GM19397 (cell line): ENCODE measurements at regions not wholly inside any gene's neighbourhood (a gene's known extent, or its start where the extent isn't known, plus 50 kb on each side); places are given as distances from the start of the nearest gene placed in this dataset.
A peak's percentile ranks its signal among the peaks of the same experiment; 100 is the strongest.

Source experiments
- ATAC-seq: cut with Tn5 transposase; IDR thresholded peaks from one replicate; pipeline ENCODE4 v1.9.1; 2021; ENCODE audit warnings: mild to moderate bottlenecking, moderate library complexity; ENCODE audit not compliant: unreplicated experiment

DNA sequence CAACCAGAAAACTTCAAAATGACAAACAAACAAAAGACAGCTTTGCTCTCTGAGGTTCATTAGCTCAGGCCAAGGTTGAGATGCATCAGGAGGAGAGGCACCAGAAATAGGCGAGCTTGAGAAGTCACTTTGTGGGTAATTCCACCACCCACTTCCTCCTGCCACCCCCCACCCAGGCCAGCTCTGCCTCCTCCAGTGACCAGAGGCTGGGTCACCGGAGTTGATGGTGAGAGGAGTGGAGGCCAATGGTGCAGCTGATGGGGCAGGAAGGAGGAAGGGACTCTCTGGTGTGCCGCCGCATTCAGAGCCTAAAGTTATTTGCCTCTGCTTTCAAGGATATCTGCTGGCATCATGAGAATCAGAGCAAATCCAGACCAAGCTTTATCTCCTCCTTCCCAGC is 73.8 kb upstream of the ASTN2 start:
- ATAC-seq = no peak

DNA sequence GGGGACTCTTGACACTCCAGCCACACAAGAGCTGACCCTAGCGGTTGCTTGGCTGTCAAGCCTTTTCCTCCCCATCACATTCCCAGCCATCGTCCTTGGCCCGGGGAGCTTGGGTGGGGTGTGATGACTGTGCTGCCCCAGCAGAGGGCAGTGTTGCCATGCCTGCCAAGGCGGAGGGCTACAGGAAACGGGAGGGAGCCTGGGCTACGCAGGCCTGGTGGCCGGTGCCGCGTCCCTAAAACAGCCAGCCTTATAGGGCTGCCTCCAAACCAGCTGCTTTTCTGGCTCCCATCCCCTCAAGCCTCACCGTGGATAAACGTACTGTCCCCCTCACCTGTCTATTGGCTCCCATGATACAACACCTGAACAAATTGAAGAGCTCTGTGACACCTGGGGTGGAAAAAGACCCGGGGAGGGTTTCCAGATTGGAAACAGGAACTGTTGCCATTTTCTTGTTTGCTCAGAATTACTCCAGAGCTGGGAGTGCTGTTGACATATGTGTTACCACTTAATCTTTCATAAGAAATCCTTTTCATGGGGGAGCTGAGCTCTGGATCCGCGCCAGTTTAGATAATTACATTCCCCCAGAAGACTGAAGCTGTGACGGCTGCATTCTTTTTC is 72.8 kb upstream of the ASTN2 start:
- peak; percentile 96 for ATAC-seq

GRCh38 chr9:117486426-117486825 is 71.6 kb upstream of the ASTN2 start:
- no peak for ATAC-seq

DNA sequence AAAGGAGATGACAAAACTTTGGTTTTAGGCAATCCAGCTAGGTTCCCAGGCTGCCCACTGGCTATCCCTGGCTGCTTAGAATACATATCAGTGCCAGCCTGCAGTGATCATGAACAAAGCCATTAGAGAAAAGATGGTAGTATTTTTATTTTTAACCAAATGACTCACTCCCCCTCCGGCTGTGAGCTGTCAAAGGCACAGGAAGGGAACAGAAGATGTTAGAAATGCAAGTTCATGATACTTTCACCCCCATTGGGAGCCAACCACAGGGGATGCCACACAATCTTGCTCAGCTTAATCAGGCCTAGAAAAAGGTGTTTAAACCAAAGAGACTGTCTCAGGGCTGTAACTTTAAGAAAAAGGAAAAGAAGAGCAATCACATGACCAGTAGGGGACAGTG is 70.3 kb upstream of the ASTN2 start:
- no peak for ATAC-seq

DNA sequence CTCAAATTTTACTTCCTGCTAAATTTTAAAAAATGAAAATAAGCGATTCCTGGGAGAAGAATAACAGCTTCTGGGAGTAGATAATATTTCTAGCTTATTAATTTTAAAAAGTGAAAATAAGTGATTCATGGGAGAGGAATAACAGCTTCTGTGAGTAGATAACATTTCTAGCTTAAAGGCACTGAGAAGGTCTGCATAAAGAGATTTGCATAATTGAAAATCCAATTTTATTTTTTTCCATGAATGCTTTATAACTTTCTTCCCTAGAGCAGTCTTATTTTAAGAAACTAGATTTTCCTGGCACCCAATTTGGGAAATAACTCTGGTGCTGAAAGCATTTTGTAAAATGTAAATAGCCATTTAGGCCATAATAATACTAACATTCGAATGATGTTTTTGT is 65.9 kb upstream of the ASTN2 start:
- ATAC-seq = no peak

DNA sequence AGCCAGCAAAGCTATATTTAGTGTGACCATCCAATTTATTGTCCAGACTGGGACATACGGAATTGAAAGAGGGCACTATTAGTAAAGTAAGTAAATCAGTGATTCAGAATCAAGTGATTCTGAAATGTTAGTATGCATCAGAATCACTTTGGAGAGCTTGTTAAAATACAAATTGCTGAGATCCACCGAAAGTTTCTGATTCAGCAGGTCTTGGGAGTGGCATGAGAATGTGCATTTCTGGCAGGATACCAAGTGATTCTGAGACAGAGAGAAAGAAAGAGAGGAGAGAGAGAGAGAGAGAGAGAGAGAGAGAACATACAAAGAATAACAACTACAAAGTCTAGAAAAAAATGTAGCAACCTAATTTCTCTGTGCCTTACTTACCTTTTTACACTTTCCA is 65.4 kb upstream of the ASTN2 start:
- ATAC-seq = no peak

DNA sequence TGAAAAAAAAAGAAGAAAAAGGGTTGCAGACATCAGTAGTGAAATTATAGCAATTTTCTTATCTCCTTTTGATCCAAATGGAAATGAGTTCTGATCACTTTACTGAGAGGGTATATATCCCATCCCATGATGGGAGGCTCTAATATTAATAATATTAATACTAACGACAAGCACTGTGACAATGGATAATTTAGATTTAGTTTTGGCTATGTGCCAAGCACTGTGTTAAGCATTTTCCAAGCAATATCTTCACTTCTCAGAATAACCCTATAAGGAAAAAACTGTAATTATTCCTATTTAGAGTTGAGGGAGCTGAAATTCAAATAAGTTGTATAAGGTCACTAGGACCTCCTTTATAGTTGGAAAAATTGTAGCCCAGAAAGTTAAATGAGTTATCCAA is 58.4 kb upstream of the ASTN2 start:
- no peak for ATAC-seq

- ATAC-seq = no peak
Measured at GRCh38 chr9:117470902-117471301, 56.0 kb upstream of the ASTN2 start.

DNA sequence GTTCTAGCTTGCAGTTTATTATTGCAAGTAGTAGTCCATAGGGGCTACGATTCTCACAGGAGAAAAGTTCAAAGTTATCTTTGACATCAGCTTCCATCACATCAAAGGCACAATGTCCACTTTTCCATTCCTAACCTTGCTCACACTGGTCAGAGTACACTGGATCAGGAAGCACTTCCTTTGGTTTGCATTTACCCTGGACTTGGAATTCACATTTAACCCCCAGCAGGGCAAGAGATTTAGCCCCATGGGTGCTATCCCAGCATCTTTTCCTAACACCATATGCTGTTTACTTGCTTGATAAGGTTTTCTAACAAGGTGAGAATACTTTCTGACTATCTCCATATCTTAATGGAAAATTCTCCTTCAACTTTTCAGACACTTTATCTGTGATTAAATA is 55.6 kb upstream of the ASTN2 start:
- no peak for ATAC-seq

DNA sequence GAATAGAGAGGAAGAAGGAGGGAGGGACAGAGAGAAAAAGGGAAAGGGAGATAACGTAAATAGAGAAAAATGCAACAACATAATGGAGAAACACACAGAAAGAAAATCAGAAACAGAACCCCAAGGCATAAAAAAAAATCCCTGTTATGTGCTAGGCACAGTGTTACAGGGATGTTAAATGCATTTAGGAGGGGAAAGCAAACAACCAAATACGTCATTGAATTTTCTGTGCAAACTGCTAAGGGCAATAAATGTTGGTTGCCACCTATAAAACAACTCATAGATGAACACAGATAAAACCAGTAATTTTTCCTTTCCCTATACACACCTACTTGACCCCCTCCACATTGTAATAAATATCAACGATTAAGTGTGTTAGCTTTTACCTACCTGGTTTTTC is 51.3 kb upstream of the ASTN2 start:
- ATAC-seq = no peak

DNA sequence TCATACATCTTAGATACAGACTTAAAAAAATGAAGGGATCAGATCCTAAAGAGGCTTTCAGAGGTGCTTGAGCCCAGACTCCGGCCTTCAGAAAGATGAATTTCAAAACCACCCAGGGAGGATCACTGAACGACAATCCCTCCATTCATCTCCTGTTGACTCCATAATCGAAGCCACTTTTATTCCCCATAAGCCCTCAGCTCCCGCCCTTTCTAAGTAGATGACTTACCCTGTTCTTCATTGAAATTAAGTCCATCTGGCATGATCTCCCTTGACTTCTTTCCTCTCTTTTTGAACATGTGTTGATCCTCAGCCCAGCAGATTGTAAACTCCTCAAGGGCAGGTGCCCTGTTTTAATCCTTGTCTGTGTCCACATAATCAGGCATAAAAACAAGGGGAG is 50.8 kb upstream of the ASTN2 start:
- ATAC-seq = no peak

DNA sequence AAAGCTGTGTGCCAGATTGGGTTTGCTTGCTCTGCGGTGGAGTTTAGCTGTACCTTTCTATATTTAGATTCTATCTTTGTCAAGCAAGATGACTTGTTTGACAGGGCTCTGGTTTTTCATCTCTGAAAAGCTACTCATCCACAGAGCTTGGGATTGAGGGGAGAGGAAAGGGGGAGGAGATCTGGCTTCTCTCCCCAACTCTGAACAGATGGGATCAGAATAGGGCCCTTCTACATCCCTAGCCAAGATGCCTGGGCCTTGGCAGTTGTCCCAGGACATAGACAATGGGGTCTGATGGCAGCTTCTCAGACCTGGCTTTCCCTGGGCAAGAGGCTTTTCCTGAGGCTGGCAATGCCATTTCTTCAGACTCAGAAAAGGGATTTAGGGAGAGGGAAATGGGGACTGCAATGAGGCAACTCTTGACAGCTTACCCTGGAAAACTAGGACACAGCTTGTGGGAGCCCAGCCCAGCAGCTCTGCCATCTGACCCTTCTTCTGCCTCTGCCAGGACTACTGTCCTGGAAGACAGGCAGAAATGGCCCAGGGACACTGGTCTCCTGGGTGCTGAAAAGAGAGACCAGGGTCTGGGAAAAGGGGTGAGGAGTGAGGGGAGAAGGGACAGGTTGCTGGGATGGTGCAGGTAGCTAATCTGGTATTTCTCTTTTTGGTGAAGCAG is 50.2 kb upstream of the ASTN2 start:
- ATAC-seq = no peak
